ENCODE measurements at regions not wholly inside any gene's neighbourhood (a gene's known extent, or its start where the extent isn't known, plus 50 kb on each side); places are given as distances from the start of the nearest gene placed in this dataset.

DNA sequence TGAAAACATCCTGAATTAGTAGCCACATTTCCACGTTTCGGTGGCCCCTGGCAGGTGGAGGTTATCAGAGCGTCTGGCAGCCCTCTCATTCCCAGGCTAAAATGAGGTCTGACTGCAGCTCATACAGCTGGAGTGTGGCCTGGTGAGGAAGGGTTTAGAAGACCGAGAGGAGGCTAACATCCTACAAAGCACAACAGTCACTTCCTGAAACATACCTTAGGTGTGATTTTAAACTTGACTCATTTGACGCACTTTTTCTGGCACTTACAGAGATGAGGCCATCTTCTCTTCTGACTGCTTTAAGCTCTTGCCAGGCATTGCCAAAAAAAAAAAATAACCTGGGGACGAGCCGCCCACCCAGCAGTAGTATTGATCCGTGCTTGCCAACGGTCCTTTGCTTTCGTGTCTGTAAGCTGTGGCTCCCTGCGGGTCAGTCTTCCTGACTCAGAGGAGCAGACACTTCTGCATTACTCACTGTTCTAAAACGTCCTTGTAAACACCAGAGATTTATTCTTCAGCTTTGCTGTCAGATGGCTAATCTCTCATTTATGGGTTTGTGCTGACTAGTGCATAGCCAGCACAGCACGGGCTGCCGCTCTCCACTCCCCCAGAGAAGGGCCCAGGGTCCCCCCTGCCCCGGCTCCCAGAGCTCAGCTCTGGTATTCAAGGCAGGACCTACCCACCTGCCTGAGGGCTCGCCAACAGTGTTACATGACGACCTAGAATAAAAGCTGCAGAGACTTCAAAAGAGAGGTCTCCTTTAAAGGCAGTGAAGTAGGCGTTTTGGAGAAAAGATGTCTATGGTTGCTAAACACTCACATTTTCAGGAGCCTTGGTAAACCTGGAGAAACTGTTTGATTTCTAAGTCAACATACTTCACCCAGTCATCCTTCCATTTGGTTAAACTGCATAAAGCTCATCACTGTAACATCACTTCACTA is 78.5 kb upstream of the FRMD1 start:
- no peak for DNase-seq (ENCODE audit: low read depth in 2 of 2)

DNA sequence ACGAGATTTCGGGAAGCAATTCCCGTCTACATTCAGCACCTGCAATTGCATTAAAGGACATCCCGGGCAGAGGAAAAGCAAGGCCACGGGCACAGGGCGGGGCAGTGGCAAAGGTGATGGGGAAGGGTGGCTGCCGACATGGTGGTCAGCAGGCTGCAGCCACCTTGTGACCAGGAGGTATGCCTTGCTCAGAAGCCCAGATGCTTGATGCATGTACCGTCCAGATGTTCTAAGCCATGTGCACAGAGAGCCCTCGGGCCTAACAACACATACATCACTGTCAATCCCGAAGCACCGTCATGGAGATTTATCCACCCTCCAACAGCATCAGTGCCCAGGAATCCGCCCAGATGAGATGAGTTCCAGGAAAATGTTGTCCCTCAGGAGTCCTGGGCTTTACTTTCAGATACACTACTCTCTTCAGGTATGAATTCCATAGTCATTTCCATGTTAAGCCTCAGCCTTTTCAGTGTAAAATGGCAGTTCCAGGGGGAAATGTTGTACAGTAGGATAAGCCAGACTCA is 77.8 kb upstream of the FRMD1 start:
- DNase-seq (ENCODE audit: low read depth in 2 of 2) = no peak

DNA sequence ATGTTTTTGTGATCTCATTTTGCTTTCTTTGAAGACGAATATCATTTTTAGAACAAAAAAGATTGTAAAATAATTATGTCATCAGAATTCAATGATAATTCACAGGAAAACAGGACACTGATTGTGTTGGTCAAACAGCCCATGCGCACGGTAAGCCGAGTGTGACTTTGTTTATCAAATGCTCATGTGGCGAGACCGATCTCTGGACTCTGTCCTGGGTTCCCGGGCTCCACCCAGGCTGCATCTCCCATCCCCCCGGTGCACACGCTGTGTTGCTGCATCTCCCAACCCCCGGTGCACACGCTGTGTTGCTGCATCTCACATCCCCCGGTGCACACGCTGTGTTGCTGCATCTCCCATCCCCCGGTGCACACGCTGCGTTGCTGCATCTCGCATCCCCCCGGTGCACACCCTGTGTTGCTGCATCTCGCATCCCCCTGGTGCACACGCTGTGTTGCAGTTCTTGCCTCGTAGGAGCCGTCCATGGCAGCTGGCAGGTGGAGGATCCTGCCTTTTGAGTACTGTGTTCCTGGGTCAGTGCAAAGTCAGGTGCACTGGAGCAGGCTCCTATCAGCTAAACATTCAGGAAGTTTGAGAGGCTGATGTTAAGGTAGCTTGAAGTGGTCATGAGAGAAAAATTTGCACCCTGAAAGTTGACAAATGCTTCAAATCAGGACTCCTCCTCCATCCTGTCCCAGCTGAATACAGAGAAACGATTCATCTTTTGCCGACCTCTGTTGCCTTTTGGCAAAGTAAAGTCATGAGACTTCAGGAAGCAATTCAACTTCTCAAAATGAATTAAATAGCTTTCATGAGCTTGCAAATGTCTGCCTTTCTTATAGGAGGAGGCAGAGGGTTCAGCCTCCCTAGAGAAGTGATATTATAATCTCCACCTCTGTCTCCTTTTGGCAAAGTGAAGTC is 77.1 kb upstream of the FRMD1 start:
- no peak for DNase-seq (ENCODE audit: low read depth in 2 of 2)

DNA sequence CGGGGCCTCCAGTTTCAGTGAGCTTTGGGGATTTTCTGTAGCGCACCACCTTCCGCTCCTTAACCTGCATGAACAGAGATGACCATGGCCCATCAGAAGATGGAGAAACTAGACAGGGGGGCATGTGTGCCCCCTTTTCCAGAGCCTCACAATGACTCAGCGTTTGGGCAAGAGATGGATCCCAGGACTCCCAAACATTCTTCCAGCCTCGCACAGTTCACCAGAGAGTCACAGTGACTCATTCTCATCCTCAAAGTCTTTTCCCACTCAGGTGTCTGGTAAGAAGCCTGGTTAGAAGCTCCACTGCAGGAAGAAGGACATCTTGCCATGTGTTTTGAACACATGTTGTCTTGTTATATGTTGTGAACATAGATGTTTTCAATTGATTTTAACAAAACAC is 76.2 kb upstream of the FRMD1 start:
- no peak for DNase-seq (ENCODE audit: low read depth in 2 of 2)

DNA sequence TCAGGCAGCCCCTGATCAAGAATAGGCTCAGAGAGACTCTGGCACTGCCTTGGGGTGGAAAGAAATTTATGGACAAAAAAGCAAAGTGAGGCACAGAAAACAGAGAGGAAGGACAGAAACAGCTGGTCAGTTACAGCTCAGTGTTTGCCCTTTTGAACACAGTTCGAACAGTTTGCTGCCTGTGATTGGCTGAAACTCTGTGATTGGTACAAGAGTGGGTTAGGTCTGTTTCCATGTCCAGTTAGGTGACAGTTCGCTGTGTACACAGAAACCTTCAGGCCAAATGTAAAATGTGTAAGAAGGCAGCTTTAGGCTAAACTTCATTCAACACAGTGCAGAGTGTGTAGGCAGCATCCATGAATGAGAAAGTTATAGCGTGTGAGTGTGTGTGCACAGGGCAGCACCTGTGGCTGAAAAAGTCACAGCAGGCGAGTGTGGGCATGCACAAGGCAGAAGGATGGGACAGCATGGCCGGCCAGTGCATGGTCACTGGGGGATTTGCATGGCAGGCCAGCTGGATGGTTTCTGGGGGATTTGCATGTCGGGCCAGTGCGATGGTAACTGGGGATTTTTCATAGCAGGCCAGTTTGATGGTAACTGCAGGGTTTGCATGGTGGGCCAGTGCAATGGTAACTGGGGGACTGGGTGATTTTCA is 75.4 kb upstream of the FRMD1 start:
- DNase-seq (ENCODE audit: low read depth in 2 of 2) = no peak

DNA sequence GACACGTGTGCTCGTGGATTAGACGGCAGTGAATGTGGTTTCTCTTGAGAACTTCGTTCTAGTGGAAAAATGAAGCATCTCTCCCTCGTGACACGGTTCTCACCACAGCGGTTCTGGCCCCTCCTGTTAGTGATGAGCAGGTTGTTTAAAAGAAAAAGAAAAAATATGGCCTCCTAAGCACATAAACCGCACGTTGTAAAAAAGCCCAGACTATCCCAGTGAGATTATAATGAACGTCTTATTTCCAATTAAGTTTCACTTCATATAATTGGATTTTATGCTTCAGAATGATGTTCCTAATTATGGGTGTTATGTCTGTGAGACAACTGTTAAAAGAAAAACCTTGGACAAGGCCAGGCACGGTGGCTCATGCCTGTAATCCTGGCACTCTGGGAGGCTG is 74.5 kb upstream of the FRMD1 start:
- no peak for DNase-seq (ENCODE audit: low read depth in 2 of 2)

DNA sequence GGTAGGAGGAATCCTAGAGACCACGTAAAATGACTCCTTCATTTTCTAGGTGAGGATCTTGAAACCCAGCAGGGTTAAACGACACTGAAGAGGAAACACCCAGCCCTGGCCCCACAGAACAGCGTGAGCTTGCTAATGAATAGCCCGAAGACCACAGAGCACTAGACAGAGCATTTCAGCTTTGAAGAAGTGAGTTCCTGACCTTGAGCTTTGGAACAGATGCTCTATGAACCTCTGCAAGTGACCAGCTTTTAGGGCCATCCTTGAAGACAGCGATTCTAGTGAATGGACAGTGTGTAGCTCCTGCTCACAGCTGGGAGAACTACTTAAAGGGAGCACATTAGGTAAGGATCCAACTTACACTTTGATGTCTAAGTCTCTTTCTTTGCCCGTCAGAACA is 74.0 kb upstream of the FRMD1 start:
- DNase-seq (ENCODE audit: low read depth in 2 of 2) = no peak

DNA sequence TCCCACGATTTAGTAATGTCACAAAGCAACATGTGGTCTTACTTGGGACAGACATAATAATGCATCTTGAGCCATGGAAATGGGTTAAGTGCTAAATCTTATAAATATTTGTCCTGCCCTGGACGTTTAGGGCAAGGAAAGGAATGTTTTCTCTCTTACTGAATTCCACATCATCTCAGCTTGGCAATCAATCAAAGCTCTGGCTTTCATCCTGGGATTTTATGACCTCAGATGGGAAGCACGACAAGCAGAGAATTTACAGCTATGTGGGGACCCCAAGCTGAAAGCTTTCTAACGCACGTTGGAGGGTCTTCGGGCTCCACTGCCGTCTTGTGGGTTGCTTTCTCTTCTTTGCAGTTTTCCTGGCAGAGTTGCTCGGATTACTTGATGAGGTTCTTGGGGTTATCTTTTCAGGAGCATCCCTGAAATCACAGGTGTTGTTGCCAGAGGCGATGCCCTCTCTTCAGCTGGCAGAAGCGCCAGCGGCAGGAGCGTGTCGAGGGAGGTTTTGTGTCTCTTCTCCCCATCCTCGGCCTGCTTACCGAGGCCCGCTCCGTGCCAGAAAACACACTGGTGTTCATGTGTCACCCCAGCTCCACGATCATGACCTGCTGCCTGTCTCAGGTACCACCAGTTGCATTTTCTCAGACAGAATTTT is 73.4 kb upstream of the FRMD1 start:
- DNase-seq (ENCODE audit: low read depth in 2 of 2) = no peak

DNA sequence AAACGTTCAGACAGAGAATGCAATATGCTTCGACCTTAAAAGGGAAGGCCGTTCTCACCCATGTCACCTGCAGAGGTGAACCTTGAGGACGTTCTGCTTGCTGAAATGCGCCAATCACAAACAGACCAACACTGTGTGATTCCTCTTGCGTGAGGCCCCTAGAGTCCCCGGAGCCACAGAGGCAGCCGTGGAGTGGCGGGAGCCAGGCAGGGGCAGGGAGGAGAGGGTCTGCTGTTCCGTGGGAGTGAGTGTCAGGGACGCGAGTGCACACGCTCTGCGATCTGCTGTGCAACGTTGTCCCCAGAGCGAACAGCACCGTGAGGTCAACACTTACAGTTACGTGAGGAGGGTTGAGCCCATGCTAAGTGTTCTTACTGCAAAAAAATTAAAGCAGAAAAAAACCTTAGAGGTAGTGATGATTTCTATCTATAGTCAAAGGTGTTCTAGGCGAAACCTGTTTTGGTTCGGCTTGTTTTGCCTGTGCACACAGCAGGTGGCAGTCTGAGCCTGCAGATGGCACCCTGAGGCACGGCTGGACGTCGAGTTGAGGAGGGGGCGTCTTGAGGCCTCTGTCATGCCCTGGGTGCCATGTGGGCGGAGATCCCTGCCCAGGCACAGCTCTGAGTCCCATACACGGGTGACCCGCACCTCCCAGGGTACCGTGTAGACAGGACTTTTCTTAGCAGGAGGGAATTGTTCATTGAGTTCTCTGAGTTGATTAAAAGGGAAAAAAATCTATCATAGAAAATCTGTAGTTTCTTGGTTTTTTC is 71.7 kb upstream of the FRMD1 start:
- DNase-seq (ENCODE audit: low read depth in 2 of 2) = no peak

DNA sequence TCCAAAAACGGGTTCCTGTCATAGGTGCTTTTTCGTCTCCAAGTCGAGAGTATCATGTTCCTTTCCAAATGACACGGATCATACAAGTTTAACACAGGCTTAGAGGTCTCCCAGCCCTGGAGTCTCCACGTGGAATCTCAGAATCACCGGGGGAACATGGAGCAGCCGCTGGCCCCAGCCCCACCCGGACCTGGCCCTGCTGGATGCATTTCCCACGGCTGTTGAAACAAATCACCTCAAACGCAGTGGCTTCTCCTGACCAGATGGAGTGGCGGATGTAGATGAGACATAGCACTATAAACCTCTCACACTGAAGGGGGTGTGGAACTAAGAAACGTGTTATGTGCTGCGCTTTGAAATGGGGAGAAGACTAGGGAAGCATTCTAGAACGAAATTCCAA is 70.0 kb upstream of the FRMD1 start:
- no peak for DNase-seq (ENCODE audit: low read depth in 2 of 2)

DNA sequence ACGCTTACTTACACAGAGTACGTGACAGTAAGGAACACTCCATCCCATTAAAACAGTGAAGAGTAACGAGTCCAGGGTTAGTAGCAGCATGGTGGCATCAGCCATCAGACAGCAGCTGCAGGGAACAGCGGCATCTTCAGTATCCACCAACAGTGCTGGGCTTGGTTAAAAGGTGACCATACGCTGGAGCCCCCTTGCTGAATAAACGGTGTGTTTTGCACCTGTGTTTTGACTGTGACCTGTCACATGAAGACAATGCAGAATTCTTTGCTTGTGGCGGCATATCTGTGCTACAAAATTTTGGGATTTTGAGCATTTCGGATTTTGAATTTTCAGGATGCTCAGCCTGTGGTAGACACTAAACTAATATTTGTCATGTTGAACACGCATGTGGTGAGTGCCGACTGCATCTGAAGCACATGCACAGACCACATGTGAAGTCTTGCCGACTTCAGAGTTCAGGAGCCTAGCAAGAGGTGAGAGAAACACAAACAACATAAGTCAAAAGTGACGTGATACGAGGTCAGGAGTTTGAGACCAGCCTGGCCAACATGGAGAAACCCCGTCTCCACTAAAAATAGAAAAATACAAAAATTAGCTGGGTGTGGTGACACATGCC is 69.3 kb upstream of the FRMD1 start:
- DNase-seq (ENCODE audit: low read depth in 2 of 2) = no peak

DNA sequence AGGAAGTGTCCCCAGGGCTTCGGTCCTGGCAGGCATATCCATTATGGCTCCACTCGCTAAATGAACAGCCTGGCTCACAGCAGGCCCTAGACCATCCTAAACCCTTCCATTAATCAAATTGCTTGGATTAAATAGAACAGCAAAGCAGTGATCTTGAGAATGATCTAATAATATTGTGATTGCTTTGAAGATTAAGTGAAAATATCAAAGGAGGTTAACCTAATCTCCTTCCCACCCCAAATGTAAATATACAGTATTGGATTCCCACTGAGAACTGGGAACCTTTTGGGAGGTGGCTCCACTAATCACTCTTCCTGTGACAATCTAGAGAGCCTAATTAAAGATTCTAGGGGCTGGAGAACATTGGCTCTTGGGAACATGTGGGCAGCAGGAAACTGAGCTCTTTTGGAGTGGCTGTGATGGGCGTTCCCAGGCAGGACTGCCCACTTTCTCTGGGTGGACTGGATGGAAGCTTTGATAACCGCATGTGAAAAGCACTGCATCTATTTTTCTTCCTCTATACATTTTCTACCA is 68.3 kb upstream of the FRMD1 start:
- no peak for DNase-seq (ENCODE audit: low read depth in 2 of 2)

DNA sequence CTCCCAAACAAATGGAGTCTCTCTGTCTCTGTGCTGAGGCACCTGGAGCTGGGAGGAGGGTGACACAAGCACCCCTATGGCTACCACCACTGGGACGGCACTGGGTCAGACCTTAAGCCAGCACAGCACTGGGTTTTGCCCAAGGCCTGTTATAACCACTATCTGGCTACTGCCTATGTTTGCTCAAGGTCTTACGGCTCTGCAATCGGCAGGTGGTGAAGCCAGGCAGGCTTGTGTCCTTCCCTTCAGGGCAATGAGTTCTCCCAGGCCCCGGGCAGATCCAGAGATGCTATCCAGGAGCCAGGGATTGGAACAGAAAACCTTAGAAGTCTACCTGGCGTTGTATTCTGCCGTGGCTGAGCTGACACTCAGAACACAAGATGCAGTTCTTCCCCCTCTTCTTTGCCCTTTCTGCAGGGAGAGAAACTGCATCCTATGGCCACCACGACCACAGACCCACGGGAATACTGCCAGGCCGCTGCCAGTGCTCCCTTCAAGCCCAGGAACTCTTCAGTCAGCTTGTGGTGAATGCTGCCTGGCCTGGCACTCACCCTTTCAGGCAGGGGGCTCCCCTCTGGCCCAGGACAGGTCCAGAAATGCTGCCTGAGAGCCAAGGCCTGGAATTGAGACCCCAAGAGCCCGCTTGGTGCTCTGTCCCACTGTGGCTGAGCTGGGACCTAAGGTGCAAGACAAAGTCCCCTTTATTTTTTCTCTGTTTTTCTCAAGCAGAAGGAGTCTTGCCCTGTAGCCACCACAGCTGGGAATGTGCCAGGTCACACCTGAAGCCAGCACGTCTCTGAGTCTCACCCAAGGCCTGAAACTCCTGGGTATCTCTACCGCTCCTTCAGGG is 67.0 kb upstream of the FRMD1 start:
- no peak for DNase-seq (ENCODE audit: low read depth in 2 of 2)

DNA sequence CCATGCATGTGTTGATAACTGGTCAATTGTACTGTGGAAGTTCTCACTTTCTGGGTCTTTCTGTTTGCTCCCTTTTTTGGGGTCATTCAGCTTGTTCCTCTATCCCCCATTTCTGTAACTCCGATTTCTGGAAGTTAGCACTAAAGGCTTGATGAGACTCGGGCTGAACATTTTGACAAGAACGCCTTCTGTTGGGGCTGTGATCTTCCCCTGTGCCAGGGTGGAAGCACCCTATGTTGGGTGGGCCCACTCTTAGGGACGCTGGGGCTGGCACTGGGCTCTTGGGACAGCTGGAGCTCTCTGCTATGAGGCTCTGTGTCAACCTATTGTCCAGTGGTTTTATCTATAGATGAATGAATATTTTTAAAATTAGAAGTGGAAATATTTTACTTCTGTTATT is 60.1 kb upstream of the FRMD1 start:
- DNase-seq (ENCODE audit: low read depth in 2 of 2) = no peak

DNA sequence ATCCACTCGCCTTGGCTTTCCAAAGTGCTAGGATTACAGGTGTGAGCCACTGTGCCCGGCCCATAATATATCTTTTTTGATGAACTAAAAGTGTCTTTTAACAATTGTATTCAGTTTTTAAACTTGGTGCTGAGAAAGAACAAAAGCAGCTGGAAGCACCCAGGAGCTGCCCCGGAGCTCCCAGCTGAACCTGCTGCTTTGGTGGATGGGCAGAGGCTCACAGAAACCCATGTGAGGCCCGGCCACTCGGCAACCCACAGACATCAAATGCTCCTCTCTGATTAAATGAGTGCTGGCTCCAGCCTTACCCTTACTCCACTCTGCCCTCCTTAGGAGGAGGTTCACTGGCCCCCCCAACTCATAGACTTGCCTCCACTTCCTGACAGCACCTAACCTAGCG is 59.4 kb upstream of the FRMD1 start:
- no peak for DNase-seq (ENCODE audit: low read depth in 2 of 2)

DNA sequence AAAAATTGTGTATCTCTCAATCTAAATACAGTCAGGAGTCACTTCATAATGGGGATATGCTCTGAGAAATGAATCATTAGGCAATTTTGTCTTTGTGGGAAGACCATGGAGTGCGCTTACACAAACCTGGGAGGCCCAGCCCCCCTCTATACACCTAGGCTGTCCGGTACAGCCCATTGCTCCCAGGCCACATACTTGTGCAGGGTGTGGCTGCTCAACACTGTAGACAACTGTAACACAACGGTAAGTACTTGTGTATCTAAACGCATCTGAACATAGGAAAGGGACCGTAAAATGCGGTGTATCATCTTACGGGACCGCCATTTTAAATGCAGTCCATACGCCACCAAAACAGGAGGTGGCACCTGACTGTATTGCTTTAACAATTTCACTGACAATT is 58.0 kb upstream of the FRMD1 start:
- DNase-seq (ENCODE audit: low read depth in 2 of 2) = no peak

DNA sequence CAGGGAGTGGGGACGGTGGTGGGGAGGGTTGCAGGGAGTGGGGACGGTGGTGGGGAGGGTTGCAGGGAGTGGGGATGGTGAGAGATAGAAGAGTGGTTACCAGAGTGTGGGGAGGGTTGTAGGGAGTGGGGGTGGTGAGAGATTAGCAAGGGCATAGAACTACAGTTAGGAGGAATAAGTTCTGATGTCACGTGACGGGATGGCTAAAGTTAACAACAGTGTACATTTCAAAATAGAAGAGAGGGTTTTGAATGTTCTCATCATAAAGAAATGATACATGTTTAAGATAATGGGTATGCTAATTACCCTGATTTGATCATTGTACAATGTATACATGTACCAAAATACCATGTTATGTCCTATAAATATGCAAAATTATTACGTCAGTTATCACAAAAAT is 57.6 kb upstream of the FRMD1 start:
- no peak for DNase-seq (ENCODE audit: low read depth in 2 of 2)

DNA sequence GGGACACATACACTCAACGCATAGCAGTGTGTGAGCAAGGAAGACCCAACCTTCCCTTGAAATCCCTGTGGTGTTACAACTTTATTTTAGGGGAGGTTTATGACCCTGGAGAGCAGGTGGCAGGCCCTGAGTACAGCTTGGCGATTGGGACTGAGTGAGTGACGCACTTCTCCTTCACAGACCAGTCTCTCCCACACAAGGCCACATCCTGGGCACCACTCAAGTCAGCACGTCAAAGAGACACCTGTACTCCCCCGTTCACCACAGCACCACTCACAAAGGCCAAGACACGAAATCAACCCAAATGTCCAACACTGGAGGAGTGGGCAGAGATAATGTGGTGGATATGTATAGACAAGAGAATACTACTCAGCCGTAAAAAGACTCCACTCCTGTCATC is 57.0 kb upstream of the FRMD1 start:
- DNase-seq (ENCODE audit: low read depth in 2 of 2) = no peak
